Tongue (tissue), 1 donor: ENCODE measurements at regions not wholly inside any gene's neighbourhood (a gene's known extent, or its start where the extent isn't known, plus 50 kb on each side); places are given as distances from the start of the nearest gene placed in this dataset.

Experiments used
- DNase-seq: peaks from one replicate; pipeline ENCODE4 v3.0.0-alpha.2; 2015

DNA sequence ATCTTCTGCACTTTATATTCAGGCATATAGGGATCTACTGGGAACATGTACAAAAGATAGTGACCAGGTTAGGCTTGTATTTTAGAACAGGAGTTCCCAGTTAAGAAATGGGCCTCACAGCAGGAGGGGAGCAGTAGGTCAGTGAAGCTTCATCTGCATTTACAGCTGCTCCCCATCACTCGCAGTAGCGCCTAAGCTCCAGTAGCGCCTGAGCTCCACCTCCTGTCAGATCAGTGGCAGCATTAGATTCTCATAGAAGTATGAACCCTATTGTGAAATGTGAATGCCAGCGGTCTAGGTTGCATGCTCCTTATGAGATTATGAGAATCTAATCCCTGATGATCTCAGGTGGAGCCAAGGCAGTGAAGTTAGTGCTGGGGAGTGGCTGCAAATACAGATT is 224.4 kb upstream of the CYRIA start:
- DNase-seq = no peak

DNA sequence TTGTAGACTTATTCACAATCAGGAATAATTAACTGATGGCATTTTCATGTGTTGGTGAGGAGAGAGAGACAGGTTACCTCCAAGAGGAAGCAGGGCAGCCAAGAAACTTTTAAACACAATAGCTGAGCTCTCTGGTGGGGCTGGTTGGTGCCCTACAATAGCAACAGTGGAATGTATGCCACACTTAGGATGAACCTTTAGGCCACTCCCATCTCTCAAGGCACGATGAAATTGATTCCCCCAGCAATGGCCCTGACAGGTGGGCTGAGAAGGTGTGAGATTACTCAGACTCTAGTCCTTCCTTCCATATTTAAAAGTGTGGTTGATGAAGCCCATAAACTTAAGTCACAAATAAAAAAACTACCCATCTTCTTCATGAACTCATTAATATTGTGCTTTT is 219.4 kb upstream of the CYRIA start:
- no peak for DNase-seq

DNA sequence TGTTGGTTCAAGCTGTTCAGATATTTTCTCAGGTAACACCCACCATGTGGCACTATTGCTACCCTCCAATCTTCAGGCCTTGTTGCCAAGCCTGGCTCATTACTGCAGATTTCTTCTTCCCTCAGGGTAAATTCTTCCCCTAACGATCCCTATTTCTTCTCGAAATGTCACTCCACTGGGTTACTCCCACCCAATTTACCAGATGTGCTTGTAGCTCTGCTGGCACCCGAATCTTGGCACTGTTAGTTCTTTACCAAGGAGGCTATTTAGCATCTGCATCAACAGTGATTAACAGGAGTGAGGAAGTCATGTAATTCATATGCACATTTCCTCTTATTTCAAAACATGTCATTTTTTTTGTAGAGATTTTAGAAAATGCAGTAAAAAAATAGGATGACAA is 217.1 kb upstream of the CYRIA start:
- DNase-seq = no peak

DNA sequence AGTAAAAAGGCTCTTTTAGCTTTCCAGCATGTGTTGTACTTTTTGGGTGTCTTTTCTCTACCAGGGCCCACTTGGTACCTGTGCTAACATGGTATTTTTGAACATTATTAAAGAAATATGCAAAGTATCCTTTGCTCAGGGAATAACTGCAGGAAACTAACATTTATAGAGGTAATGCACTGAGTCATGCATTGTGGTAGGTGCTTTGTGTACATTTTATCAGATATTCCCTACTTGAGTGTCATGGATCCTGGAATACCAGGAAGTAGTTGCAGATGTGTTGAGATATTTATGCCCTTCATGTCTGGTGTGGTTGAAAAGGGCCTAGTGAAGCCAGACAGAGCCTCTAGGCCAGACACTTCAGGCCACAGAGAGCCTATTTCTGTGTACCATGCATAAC is 215.5 kb upstream of the CYRIA start:
- DNase-seq = no peak

DNA sequence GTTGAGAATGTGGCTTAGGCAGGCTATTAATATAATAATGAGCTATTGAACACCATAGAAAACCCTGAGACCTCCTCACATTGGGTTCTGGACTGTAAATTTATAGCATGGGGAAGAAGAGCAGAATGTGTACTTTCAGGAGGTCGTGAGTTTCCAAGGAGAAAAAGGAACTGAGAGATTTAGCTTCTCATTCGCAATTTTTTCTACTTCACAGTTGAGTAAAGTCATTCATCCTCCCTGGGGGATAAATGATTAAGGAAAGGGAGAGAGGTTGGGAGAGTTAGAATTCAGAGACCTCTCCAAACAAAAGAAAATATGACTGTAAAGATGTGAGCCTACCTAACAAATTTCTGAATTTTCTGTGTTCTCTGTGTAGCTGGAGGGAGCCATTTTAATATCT is 205.8 kb upstream of the CYRIA start:
- no peak for DNase-seq

DNA sequence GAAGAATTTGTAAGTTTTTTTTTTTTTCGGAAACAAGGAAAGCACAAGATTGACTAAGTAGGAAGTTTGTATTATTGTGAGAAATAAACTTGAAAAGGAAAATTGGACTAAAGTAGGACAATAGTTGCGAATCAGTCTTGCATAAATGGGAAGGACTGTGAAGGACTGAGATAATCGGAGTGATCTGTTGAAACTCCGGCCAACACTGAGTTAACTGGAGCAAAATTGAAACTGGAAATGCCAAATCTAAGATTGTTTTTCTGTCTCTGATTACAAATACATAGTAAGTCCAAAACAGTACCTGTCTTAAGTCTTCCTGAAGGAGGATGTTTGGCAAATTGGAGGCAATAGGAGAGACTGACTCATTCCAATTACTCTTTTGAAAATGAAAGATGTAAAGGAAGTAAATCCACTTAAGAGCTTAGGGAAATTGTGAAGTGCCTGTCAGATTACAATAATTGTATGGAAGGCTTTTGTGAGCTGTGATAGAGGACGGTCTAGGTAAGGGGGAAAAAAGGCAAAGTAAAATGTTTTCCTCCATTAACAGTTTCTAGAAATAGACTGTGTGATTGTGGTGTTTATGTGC is 204.9 kb upstream of the CYRIA start:
- DNase-seq = no peak

DNA sequence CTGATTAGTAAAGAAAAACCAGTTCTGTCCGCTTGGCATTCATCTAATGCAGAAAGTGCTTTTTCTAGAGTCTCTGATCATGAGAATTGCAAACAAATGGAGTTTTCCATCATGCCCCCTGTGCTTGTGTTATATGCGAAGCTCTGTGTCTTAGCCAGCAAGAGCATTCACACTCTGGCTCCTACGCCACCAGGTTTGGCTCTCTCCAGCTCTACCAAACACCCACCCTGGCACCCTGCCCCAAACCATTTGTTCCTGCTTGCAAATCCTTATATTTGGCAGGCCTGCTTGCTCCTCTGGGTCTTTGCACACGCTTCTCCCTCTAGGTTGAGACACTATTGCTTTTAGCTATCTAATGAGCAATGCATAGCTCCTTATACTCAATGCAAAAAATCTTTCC is 204.1 kb upstream of the CYRIA start:
- DNase-seq = peak; percentile 35

DNA sequence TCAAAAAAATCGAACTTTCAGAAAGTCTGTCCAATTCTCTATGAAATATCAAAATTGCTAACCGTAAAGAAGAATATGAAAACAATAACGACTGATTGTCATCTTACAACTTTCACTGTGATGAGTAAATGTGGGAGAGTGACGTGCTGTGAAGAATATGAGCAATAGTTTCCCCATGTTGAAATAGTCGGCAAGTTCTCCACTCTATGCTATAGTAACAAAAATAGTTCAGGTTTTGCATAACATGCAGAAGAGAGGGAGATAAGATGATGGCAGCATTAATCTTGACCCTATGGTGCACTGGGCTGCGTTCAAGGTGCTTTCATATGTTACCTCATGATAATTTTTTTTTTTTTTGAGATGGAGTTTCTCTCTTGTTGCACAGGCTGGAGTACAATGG is 196.8 kb upstream of the CYRIA start:
- DNase-seq = no peak

DNA sequence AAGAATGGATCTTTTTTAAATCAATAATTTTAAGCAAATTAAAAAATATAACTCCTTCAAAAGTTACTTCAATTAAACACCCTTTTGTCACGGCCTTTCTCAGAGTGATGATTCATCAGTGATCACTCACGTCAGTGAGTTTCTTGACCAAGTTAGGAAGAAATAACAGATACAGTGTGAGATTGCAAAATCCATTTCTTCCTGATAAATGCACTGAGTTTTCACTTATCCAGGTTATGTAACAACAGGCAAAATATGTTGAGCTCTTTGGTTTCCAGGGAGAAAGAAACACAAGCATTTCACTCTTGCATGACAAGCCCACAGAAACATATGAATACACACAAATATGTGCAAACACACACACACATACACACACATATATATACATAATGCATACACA is 195.9 kb upstream of the CYRIA start:
- no peak for DNase-seq

DNA sequence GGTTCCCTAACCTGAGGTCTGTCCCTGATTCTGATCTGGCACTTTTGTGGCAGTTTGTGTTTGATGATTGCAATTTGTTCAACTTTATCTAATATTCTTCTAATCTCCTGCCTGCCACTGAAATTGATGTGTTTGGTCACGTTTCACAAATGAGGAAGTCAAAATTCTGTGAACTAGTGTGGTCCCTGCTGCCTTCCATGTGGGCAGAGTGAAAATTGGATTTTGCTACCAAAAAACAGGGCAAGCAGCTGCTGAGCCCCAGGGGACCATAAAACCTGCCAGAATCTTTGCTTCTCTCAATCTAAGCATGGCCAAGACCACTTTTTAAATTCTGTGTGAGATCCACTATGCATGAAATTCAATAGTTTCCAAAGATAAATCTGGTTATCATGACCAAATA is 195.5 kb upstream of the CYRIA start:
- peak; percentile 40 for DNase-seq

DNA sequence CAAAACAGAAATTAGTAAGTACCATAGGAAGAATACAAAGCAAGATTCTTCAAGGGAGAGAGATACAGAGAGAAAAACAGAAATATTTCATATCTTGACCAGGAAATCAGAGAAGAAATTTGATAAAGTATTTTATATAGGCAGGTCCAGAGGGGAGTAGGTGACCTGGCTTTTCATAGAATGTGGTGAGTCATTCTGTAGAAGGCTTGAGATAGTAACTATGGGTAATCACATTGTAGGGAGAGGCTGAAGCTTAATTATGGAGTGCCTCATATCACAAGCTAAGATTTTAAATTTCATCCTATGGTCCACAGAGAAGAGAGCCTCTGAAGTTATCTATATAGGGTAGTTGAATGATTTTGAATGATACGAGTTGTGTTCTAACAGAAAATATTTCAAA is 195.0 kb upstream of the CYRIA start:
- no peak for DNase-seq

DNA sequence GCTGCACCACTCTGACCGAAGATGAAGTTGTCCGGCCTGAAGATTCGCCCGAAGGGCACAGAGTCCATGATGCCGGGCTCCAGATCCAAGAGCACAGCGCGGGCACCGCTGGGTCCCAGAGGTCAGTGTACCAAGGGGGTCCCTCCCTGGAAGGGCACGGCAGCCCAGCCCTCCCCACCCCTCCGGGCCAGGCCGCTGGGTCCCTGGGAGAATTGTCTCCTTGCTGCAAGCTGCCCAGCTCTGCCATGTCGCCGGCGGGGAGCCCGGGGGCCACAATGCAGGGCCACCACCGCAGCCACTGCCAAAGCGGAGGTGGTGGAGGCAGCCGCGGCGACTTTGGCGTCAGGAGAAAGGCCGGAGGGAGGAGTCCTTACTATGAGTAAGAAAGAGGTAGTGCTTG is 189.5 kb upstream of the CYRIA start:
- DNase-seq = no peak

DNA sequence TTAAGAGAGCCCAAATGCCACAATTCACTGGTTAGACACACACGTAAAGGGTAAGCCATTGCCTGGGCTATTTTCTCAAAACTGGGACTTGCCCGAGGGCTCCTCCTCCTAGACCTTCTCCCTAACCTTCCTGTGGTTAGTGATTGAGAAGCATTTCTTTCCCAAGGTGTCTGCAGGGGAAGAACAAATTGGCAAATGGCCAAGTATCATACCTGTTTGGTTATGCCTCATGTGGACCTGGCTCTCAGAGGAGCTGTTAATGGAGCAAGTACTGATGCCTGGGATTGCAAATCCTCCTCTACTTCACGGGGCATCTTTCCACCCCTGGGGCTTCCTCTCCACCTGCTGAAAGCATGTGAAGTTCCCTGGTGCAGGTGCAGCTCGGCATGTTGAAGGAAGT is 187.5 kb upstream of the CYRIA start:
- no peak for DNase-seq

DNA sequence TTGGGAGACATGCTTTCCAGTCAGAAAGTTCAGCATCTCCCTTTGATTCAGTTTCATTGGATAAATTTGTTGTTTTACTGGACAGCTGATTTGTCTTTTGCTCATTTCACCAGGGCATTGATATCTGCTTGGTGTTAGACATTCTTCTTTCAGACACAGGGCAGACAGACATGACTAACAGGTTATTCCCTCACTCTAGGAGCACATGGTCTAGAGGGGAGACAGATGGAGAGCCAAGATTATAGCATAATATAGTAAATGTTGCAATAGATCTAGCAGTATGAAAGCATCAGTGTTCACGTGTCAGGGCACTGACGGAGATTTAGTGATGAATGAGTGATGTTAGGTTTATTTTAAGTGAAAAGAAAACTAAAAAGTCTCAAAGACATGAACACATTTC is 187.0 kb upstream of the CYRIA start:
- DNase-seq = no peak

DNA sequence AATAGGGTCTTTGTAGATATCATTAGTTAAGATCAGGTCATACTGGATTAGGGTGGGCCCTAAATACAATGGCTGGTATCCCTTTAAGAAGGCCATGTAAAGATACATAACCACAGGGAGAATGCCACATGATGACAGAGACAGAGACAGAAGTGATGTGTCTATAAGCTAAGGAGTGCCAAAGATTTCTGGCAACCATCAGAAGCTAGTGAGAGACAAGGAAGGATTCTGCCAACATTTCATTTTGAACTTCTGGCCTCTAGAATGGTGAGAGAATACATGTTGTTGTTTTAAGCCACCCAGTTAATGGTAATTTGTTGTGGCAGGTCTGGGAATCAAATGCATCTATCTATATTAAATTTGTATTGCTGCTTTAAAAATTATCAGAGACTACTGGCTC is 185.5 kb upstream of the CYRIA start:
- DNase-seq = no peak

DNA sequence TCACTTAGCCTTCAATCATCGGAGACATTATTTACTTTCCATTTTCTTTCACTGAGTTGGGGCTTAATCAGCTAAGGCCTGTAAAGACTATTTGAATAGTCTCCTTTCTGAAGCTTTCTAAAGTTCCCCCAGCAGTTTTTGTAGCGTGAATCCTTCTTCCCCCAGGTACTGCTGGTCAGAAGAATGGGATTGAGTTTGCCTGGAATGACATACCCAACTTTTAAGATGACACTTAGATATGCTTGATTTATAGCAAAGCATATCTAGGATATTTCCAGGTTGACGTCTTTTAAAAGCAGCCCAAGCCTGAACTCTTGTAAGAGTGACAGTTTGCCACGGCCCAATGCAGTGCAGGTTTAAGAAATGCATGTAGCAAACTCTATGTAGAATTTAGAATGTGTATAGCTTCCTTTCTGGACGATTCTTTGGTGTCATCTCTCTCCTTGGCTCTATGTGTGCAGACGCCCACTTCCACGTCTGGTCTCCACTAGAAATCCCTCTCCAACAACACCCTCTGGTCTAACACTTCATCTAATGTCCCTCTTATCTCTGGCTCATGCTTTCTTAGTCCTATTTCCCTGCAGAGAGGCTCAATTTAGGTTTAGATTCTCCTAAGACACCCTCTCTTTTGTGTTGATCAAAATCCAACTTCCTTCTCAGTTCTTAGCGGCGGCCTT is 175.0 kb upstream of the CYRIA start:
- DNase-seq = no peak

DNA sequence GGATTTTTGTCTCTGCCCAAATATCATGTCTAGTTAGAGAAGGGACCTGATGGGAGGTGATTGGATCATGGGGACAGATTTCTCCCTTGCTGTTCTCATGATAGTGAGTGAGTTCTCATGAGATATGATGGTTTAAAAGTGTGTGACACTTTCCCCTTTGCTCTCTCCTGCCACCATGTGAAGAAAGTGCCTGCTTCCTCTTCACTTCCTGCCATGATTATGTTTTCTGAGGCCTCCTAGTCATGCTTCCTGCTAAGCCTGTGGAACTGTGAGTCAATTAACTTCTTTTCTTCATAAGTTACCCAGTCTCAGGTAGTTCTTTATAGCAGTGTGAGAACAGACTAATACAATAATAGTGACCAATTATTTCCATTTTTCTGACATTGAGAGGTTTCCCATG is 167.3 kb upstream of the CYRIA start:
- no peak for DNase-seq

DNA sequence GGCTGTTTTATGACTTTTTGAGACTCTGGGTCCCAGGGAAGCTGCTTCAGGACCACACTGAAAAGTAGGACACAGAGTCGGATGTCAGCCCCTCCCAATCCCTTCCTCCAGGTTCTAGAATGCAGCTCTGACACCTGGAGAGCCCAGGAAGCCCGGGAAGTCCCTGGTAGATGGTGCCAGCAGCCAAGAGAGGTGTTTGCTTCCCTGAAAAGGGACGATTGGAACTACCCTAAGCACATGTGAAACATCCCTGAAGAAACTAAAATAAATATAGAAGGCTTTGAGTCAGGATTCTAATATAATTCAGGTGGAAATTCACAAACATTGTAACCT is 163.2 kb upstream of the CYRIA start:
- peak; percentile 4 for DNase-seq

DNA sequence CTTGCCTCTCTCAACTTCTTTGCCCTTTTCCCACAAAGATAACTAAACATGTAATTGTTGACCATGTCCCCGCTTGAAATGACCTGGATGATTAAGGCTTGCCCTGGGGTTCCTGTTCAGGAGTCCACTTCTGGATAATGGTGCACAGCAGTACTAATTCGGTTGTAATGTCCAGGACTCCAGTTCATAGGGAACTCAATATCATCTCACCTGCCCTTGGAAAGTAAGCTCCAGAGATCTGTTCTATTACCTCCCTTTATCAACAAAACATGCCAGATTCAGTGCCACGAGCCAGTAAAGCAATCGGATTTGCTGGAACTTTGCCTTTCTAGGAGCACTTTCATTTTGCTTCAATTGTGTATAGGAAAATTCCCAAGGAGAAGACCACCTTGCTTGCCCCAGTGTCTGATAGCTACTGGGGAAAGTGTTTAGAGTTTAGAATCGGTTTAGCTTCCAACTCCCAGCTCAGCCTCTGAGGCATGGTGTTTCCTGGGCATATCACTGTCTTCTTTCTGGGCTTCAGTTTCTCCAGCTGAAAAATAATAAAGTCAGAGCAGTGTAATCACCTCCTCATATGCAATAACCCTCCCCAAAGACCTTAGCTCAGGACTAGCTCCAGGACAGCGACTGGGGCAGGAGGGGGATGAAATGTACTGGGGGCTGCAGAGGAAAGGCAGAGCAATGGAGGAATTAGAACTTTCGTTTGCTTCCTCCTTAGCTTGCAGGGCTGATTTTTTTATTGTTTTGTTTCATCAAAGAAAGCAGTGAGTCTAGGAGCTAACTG is 162.6 kb upstream of the CYRIA start:
- no peak for DNase-seq

DNA sequence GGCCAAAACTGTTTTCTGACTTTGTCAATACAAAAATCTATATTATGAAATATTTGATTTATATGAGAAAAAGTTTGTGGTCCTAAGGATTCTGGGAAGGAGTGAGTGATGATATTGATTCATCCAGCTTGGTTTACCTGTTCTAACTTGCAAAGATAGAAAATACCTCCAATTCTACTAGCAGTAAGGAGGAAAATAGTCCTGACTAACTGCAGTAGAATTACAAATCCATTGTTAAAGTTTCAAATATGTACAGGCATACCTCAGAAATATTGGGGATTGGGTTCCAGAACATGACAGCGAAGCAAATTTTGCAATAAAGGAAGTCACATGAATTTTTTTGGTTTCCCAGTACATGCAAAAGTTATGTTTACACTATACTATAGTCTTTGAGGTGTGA is 158.8 kb upstream of the CYRIA start:
- DNase-seq = no peak

DNA sequence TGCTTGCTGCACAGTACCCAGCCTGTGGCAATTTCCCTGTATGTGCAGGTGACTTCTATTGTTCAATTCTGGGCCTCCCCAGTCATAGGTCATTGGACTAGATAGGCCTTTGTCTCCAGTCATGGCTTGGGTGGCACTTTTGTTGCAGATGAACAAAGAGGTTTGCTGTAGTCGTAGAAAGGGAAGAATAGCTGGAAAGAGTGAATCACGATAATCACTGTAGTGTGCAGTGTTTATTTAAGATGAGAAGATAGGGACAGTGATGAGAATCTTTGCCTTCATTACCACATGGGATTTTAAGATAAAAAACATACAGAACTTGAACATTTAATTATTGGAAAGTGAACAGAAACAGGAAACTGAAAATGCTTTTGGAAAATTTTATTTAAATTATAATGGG is 156.1 kb upstream of the CYRIA start:
- DNase-seq = no peak

DNA sequence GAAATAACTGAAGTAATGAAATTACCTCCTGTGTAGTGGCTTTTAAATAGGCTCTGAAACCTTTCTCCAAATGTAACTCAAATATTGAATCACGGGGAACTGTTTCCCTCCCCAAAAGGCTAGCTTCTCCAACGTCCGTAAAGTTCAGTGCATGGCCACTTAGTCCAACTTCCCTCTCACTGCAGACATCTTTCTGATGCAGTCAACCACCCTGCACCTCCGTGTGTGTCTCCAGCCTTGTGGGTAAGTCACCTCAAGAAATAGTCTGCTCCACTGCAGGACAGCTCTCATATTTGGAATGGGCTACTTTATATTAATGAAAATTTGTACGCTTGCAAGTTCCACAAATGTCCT is 152.5 kb upstream of the CYRIA start:
- no peak for DNase-seq

DNA sequence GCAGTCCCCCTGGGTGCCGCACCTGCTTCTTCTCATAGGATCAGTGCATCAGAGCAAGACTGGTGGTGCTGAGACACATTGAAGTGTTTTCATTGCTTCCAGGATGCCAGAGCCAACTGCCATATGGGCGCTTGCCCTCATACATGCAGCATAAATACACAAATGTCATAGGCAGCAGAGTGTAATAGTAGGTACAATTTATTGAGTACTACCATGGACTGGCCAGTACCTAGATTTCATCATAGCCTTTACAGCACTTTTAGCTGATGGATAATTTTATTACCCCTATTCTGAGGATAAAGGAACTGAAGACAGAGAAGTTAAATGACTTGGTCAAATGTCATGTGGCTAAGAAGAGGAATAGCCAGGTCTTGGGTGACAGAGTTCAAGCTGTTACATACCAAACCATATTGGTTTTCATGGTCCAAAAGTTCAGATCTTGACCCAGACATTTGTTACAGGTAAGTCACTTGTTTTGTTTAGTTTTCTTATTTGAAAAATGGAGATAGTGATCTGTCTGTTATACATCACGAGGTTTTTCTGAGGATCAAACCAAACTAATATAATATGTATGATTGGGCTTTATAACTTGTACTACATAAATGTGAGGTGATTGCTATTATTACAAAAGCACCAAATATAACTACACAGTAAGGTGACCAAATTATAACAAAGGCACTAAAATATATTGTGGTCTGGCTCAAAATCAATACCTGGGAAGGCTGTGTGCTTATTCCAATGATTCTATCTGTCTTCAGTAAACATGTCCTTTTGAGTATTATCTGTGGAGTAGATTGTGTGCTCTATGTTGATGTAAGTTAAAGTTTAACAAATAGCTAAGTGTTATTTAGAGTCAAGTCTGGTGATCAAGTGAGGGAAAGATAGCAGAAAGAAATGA is 151.9 kb upstream of the CYRIA start:
- DNase-seq = no peak
